Naive thymus-derived CD4-positive, alpha-beta T cell (primary cell): ENCODE measurements at regions not wholly inside any gene's neighbourhood (a gene's known extent, or its start where the extent isn't known, plus 50 kb on each side); places are given as distances from the start of the nearest gene placed in this dataset.

Source experiments
- ATAC-seq: fragments of 150-1000 bp; cut with Tn5 transposase; 2 replicates; pipeline ENCODE4 v1.10.0; 2021; ENCODE audit warnings: mild to moderate bottlenecking, moderate library complexity
- CTCF ChIA-PET: fragments of 350-600 bp; sonication (Branson Sonifier 250); formaldehyde crosslinking; loops from one replicate; lab custom pipeline; 2021; ENCODE audit warnings: antibody characterized with exemption; lab: Charles Lee
- POLR2A ChIA-PET: fragments of 350-600 bp; sonication (Branson Sonifier 250); formaldehyde crosslinking; loops from one replicate; lab custom pipeline; 2021; ENCODE audit warnings: antibody characterized with exemption, inconsistent platforms; lab: Charles Lee
- DNase-seq, 9 donors: peaks; one replicate each; pipeline versions ENCODE4 v3.0.0 to v3.0.0-alpha.2; 2020 to 2022; ENCODE audit warnings: mixed read lengths in 1 of 9
- H3K27ac ChIP-seq: one replicate; pipeline ENCODE4 v1.7.0; 2013; ENCODE audit warnings: mild to moderate bottlenecking, low read depth, low read length, moderate library complexity
- H3K27me3 ChIP-seq, 2 donors: one replicate each; pipeline ENCODE4 v1.7.0; 2013; ENCODE audit warnings: low read length in 2 of 2, mild to moderate bottlenecking in 2 of 2, moderate library complexity in 2 of 2; ENCODE audit not compliant: control insufficient read depth in 2 of 2, insufficient read depth in 2 of 2
- H3K36me3 ChIP-seq, 3 experiments: 1 replicate in 2 of 3; 2 replicates in 1 of 3; pipeline ENCODE4 v1.7.0; 2013; ENCODE audit warnings: low read length in 3 of 3, mild to moderate bottlenecking in 3 of 3, moderate library complexity in 1 of 3; ENCODE audit not compliant: insufficient read depth in 3 of 3, control insufficient read depth in 2 of 3
- H3K4me1 ChIP-seq, 2 donors: one replicate each; pipeline ENCODE4 v1.7.0; 2013; ENCODE audit warnings: low read length in 2 of 2, mild to moderate bottlenecking in 2 of 2, moderate library complexity in 1 of 2; ENCODE audit not compliant: control insufficient read depth in 2 of 2, insufficient read depth in 2 of 2
- H3K4me3 ChIP-seq: 2 replicates; pipeline ENCODE4 v1.7.0; 2013; ENCODE audit warnings: mild to moderate bottlenecking, low read length
- H3K9me3 ChIP-seq, 3 experiments: 1 replicate in 2 of 3; 2 replicates in 1 of 3; pipeline ENCODE4 v1.7.0; 2013; ENCODE audit warnings: low read length in 3 of 3; ENCODE audit not compliant: control insufficient read depth in 2 of 3
- H3K27ac Mint-ChIP-seq, 9 donors: one replicate each; pipeline ENCODE4 v1.8.0; 2020 to 2022; ENCODE audit warnings: mixed read lengths in 9 of 9, mild to moderate bottlenecking in 8 of 9, moderate library complexity in 5 of 9, inconsistent platforms in 2 of 9
- H3K27me3 Mint-ChIP-seq, 5 donors: one replicate each; pipeline ENCODE4 v1.8.0; 2021 to 2022; ENCODE audit warnings: mixed read lengths in 5 of 5, mild to moderate bottlenecking in 1 of 5
- H3K36me3 Mint-ChIP-seq, 5 donors: one replicate each; pipeline ENCODE4 v1.8.0; 2020 to 2022; ENCODE audit warnings: mixed read lengths in 5 of 5, mild to moderate bottlenecking in 3 of 5, inconsistent platforms in 1 of 5
- H3K4me1 Mint-ChIP-seq, 7 donors: one replicate each; pipeline ENCODE4 v1.8.0; 2020 to 2022; ENCODE audit warnings: mixed read lengths in 7 of 7, mild to moderate bottlenecking in 3 of 7, inconsistent platforms in 1 of 7
- H3K4me3 Mint-ChIP-seq, 10 donors: one replicate each; pipeline ENCODE4 v1.8.0; 2020 to 2022; ENCODE audit warnings: mild to moderate bottlenecking in 10 of 10, mixed read lengths in 10 of 10, moderate library complexity in 6 of 10, inconsistent platforms in 2 of 10
- H3K9me3 Mint-ChIP-seq, 11 donors: one replicate each; pipeline ENCODE4 v1.8.0; 2020 to 2022; ENCODE audit warnings: mixed read lengths in 11 of 11, mild to moderate bottlenecking in 4 of 11, inconsistent platforms in 1 of 11, moderate library complexity in 1 of 11
- intact Hi-C, 2 donors: fragments of 100-400 bp; cut with micrococcal nuclease; formaldehyde crosslinking; loops; one replicate each; pipeline ENCODE4 v1.15.1; 2023

- ChIA-PET POLR2A (no interaction called here), CTCF (no interaction called here)
- Histone ChIP-seq H3K4me3 (no peak overlapping the region), H3K9me3 (no peaks in the 10 kb centered on the region), H3K36me3 (no peaks in the 10 kb centered on the region), H3K4me1 (no peaks in the 10 kb centered on the region), H3K27me3 (no peaks in the 10 kb centered on the region), H3K27ac (no peak overlapping the region)
- H3K4me3 Mint-ChIP-seq, result no peak overlapping the region
- DNase-seq, result no peak
- H3K4me1 Mint-ChIP-seq, result no peaks in the 10 kb centered on the region
- intact Hi-C loops, result no loop called here
- H3K36me3 Mint-ChIP-seq, result no peaks in the 10 kb centered on the region
- peaks cover 0 to 19% (median 5%) of the 10 kb centered on the region in 5 donors for H3K27me3 Mint-ChIP-seq
- H3K9me3 Mint-ChIP-seq, result no peaks in the 10 kb centered on the region
- no peak overlapping the region for H3K27ac Mint-ChIP-seq
- no peak for ATAC-seq
These were observed 112.1 kb upstream of the PMEPA1 start for GRCh38 chr20:57821935-57822334.

- no peaks in the 10 kb centered on the region for H3K4me1 Mint-ChIP-seq
- H3K36me3 Mint-ChIP-seq, result no peaks in the 10 kb centered on the region
- ChIA-PET POLR2A (no interaction called here), CTCF (no interaction called here)
- H3K27ac ChIP-seq, result no peak overlapping the region
- intact Hi-C loops, result no loop called here
- H3K9me3 Mint-ChIP-seq, result no peaks in the 10 kb centered on the region
- no peak for ATAC-seq
- no peak overlapping the region for H3K4me3 ChIP-seq
- no peaks in the 10 kb centered on the region for H3K27me3 ChIP-seq
- DNase-seq, result no peak
- H3K27ac Mint-ChIP-seq, result no peak overlapping the region
- no peaks in the 10 kb centered on the region for H3K36me3 ChIP-seq
- no peak overlapping the region for H3K4me3 Mint-ChIP-seq
- H3K9me3 ChIP-seq, result no peaks in the 10 kb centered on the region
- no peaks in the 10 kb centered on the region for H3K4me1 ChIP-seq
- H3K27me3 Mint-ChIP-seq, result peaks cover 0 to 19% (median 5%) of the 10 kb centered on the region in 5 donors
These were observed 110.0 kb upstream of the PMEPA1 start for GRCh38 chr20:57819691-57820380.

GRCh38 chr20:57819291-57819690 lies 109.5 kb upstream of the PMEPA1 start:
- H3K27me3 Mint-ChIP-seq, result peaks cover 4 to 24% (median 5%) of the 10 kb centered on the region in 5 donors

GRCh38 chr20:57818418-57819181 lies 108.8 kb upstream of the PMEPA1 start:
- ChIA-PET CTCF (interaction anchor here (0.7 kb wide), 1 partner anchor 145 kb away, joined by 3 read pairs; no protein-coding TSS in a partner anchor), POLR2A (no interaction called here)
- intact Hi-C loops, result no loop called here
- H3K4me1 Mint-ChIP-seq, result no peaks in the 10 kb centered on the region
- no peak overlapping the region for H3K27ac Mint-ChIP-seq
- peaks cover 4 to 25% (median 6%) of the 10 kb centered on the region in 5 donors for H3K27me3 Mint-ChIP-seq
- H3K4me3 Mint-ChIP-seq, result no peak overlapping the region
- Histone ChIP-seq H3K27me3 (no peaks in the 10 kb centered on the region), H3K36me3 (no peaks in the 10 kb centered on the region), H3K9me3 (no peaks in the 10 kb centered on the region), H3K27ac (no peak overlapping the region), H3K4me3 (no peak overlapping the region), H3K4me1 (no peaks in the 10 kb centered on the region)
- no peak for DNase-seq
- H3K36me3 Mint-ChIP-seq, result no peaks in the 10 kb centered on the region
- no peaks in the 10 kb centered on the region for H3K9me3 Mint-ChIP-seq
- ATAC-seq, result no peak

More at GRCh38 chr20:57819291-57819690, 109.5 kb upstream of the PMEPA1 start:
- ChIA-PET POLR2A (no interaction called here), CTCF (no interaction called here)
- H3K27ac Mint-ChIP-seq, result no peak overlapping the region
- no peaks in the 10 kb centered on the region for H3K9me3 ChIP-seq
- ATAC-seq, result no peak
- no peaks in the 10 kb centered on the region for H3K4me1 Mint-ChIP-seq
- H3K4me3 Mint-ChIP-seq, result no peak overlapping the region
- no peaks in the 10 kb centered on the region for H3K36me3 Mint-ChIP-seq
- intact Hi-C loops, result no loop called here
- no peaks in the 10 kb centered on the region for H3K4me1 ChIP-seq
- H3K27ac ChIP-seq, result no peak overlapping the region
- no peaks in the 10 kb centered on the region for H3K36me3 ChIP-seq
- no peak overlapping the region for H3K4me3 ChIP-seq
- H3K9me3 Mint-ChIP-seq, result no peaks in the 10 kb centered on the region
- no peak for DNase-seq
- H3K27me3 ChIP-seq, result no peaks in the 10 kb centered on the region

DNA sequence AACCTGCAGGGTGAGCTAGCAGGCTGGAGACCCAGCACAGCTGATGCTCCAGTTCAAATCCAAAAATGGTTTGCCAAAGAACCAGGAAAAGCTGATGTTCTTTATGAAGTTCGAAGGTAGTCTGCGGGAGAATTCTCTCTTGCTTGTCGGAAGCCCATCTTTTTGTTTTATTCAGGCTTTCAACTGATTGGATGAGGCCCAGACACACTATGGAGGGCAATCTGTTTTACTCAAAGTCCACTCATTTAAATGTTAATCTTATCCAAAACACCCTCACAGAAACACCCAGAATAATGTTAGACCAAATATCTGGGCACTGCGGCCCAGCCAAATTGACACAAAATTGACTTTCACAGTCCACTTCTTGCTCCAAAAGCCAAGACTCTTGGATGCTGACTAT lies 105.6 kb upstream of the PMEPA1 start:
- ATAC-seq (no peak), DNase-seq (no peak)

GRCh38 chr20:57814529-57814928 lies 104.7 kb upstream of the PMEPA1 start:
- H3K27me3 ChIP-seq, result no peaks in the 10 kb centered on the region
- Mint-ChIP-seq H3K36me3 (no peaks in the 10 kb centered on the region), H3K27me3 (peaks cover 3 to 18% (median 5%) of the 10 kb centered on the region in 5 donors), H3K4me1 (no peaks in the 10 kb centered on the region), H3K9me3 (peaks cover 0 to 3% (median 0%) of the 10 kb centered on the region in 11 donors), H3K27ac (no peak overlapping the region), H3K4me3 (peak overlapping the region in 1 of 10 donors; percentile 42)
- intact Hi-C loops, result no loop called here
- DNase-seq (no peak), ATAC-seq (no peak)
- H3K36me3 ChIP-seq, result no peaks in the 10 kb centered on the region
- CTCF ChIA-PET, result no interaction called here
- H3K9me3 ChIP-seq, result no peaks in the 10 kb centered on the region
- POLR2A ChIA-PET, result no interaction called here
- H3K27ac ChIP-seq, result no peak overlapping the region
- no peaks in the 10 kb centered on the region for H3K4me1 ChIP-seq
- no peak overlapping the region for H3K4me3 ChIP-seq

More for the DNA sequence above, 105.6 kb upstream of the PMEPA1 start:
- Mint-ChIP-seq H3K27me3 (peaks cover 5 to 24% (median 8%) of the 10 kb centered on the region in 5 donors), H3K4me3 (no peak overlapping the region), H3K4me1 (no peaks in the 10 kb centered on the region), H3K9me3 (peaks cover 0 to 3% (median 0%) of the 10 kb centered on the region in 11 donors), H3K27ac (no peak overlapping the region), H3K36me3 (no peaks in the 10 kb centered on the region)
- intact Hi-C loops, result no loop called here
- no peaks in the 10 kb centered on the region for H3K36me3 ChIP-seq
- ChIA-PET CTCF (interaction anchor here (0.7 kb wide), 1 partner anchor 55 kb away, joined by 3 read pairs; no protein-coding TSS in a partner anchor), POLR2A (no interaction called here)
- no peaks in the 10 kb centered on the region for H3K27me3 ChIP-seq
- H3K27ac ChIP-seq, result no peak overlapping the region
- no peaks in the 10 kb centered on the region for H3K9me3 ChIP-seq
- no peaks in the 10 kb centered on the region for H3K4me1 ChIP-seq
- H3K4me3 ChIP-seq, result no peak overlapping the region
